ENCODE measurements at regions not wholly inside any gene's neighbourhood (a gene's known extent, or its start where the extent isn't known, plus 50 kb on each side); places are given as distances from the start of the nearest gene placed in this dataset.
A peak's percentile ranks its signal among the peaks of the same experiment; 100 is the strongest.

DNA sequence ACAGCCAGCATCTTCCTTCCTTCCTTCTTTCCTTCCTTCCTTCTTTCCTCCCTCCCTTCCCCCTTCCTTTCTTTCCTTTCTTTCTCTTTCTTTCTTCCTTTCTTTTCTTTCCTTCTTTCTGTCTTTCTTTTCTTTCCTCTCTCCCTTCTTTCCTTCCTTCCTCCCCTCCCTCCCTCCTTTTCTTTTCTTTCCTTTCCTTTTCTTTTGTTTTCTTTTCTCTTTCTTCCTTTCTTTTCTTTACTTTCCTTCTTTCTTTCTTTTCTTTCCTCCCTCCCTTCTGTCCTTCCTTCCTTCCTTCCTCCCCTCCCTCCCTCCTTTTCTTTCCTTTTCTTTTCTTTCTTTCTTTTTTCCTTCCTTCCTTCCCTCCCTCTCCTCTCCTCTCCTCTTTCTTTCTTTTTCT lies 296.0 kb upstream of the LRRTM4 start:
- TF ChIP-seq NR1H2 (CRISPR knock-in tag; IDR thresholded peaks at IDR 0.05; ENCODE audit: borderline replicate concordance, low read depth) (no peak), CTCF (CRISPR knock-in tag; IDR thresholded peaks at IDR 0.05) (no peak), EZH2 (conservative IDR thresholded peaks at IDR 0.05; ENCODE audit: low read depth, low read length) (no peak), ZNF512 (CRISPR knock-in tag; IDR thresholded peaks at IDR 0.05) (0 out of 2 replicates have a peak, but pooled peaks have one; percentile 47), ZNF597 (CRISPR knock-in tag; IDR thresholded peaks at IDR 0.05) (no peak), RELA (CRISPR knock-in tag; IDR thresholded peaks at IDR 0.05) (no peak), YY1 (IDR thresholded peaks at IDR 0.05; ENCODE audit: insufficient read depth, insufficient replicate concordance, low read depth, low read length) (no peak), JUN (CRISPR knock-in tag; IDR thresholded peaks at IDR 0.05) (no peak), NFYB (CRISPR knock-in tag; IDR thresholded peaks at IDR 0.05) (no peak), BRF2 (CRISPR knock-in tag; IDR thresholded peaks at IDR 0.05) (no peak)

All from HepG2 (cell line).